Neuronal stem cell (in vitro differentiated cells): ENCODE measurements at regions not wholly inside any gene's neighbourhood (a gene's known extent, or its start where the extent isn't known, plus 50 kb on each side); places are given as distances from the start of the nearest gene placed in this dataset.
"Not testable (repeated sequence)": the region's sequence is repeated elsewhere in the genome, so short reads cannot be mapped to it uniquely, and the experiment has no call there.

Source experiments
- DNase-seq: peaks from one replicate; pipeline ENCODE4 v3.0.0-alpha.2; 2013; ENCODE audit warnings: low spot score
- H2AFZ ChIP-seq: one replicate; pipeline ENCODE4 v1.6.1; 2013; ENCODE audit warnings: mild to moderate bottlenecking, low read length, inconsistent platforms
- H2AK5ac ChIP-seq: 2 replicates; pipeline ENCODE4 v1.6.1; 2013; ENCODE audit warnings: low read depth, mild to moderate bottlenecking, inconsistent platforms, low read length, moderate library complexity, mixed read lengths
- H2BK120ac ChIP-seq: 2 replicates; pipeline ENCODE4 v1.6.1; 2013; ENCODE audit warnings: low read depth, mild to moderate bottlenecking, inconsistent platforms, low read length, moderate library complexity, mixed read lengths
- H2BK12ac ChIP-seq: one replicate; pipeline ENCODE4 v1.6.1; 2013; ENCODE audit warnings: low read length, inconsistent platforms
- H2BK15ac ChIP-seq: 2 replicates; pipeline ENCODE4 v1.6.1; 2013; ENCODE audit warnings: mild to moderate bottlenecking, low read length, inconsistent platforms, mixed read lengths
- H2BK5ac ChIP-seq: one replicate; pipeline ENCODE4 v1.6.1; 2013; ENCODE audit warnings: inconsistent platforms, mild to moderate bottlenecking, low read length, moderate library complexity
- H3K14ac ChIP-seq: one replicate; pipeline ENCODE4 v1.6.1; 2013; ENCODE audit warnings: low read length, inconsistent platforms
- H3K18ac ChIP-seq: 2 replicates; pipeline ENCODE4 v1.6.1; 2013; ENCODE audit warnings: low read length, inconsistent platforms
- H3K23ac ChIP-seq: 2 replicates; pipeline ENCODE4 v1.6.1; 2013; ENCODE audit warnings: low read depth, mild to moderate bottlenecking, mixed read lengths, low read length, inconsistent platforms; ENCODE audit not compliant: poor library complexity
- H3K27ac ChIP-seq: replicated peaks from 3 replicates; pipeline ENCODE4 v1.5.1; 2013; ENCODE audit warnings: low read length, inconsistent platforms
- H3K27me3 ChIP-seq, 3 experiments: 2 replicates each; pipeline ENCODE4 v1.6.1; 2013; ENCODE audit warnings: low read length in 3 of 3, mild to moderate bottlenecking in 2 of 3, inconsistent platforms in 1 of 3, low read depth in 1 of 3, mixed read lengths in 1 of 3, moderate library complexity in 1 of 3; ENCODE audit not compliant: control insufficient read depth in 3 of 3, insufficient read depth in 3 of 3
- H3K36me3 ChIP-seq, 2 donors: replicated peaks in 1 of 2; 2 replicates each; pipeline ENCODE4 v1.6.1; 2013; ENCODE audit warnings: low read length in 2 of 2; ENCODE audit not compliant: control insufficient read depth in 2 of 2, insufficient read depth in 2 of 2
- H3K4ac ChIP-seq: 2 replicates; pipeline ENCODE4 v1.6.1; 2013; ENCODE audit warnings: inconsistent platforms, mild to moderate bottlenecking, low read length, moderate library complexity
- H3K4me1 ChIP-seq, 2 donors: 1 replicate in 1 of 2; 2 replicates in 1 of 2; pipeline ENCODE4 v1.6.1; 2013; ENCODE audit warnings: low read length in 2 of 2, low read depth in 1 of 2; ENCODE audit not compliant: control insufficient read depth in 2 of 2, insufficient read depth in 1 of 2
- H3K4me2 ChIP-seq: one replicate; pipeline ENCODE4 v1.6.1; 2013; ENCODE audit warnings: mild to moderate bottlenecking, low read length, inconsistent platforms; ENCODE audit not compliant: insufficient read depth, poor library complexity, severe bottlenecking
- H3K4me3 ChIP-seq, 2 donors: 2 replicates each; pipeline ENCODE4 v1.5.1; 2013; ENCODE audit warnings: low read length in 2 of 2, mild to moderate bottlenecking in 2 of 2, inconsistent platforms in 1 of 2, moderate library complexity in 1 of 2
- H3K79me1 ChIP-seq: one replicate; pipeline ENCODE4 v1.6.1; 2013; ENCODE audit warnings: low read depth, mild to moderate bottlenecking, inconsistent platforms, low read length, moderate library complexity
- H3K9ac ChIP-seq: one replicate; pipeline ENCODE4 v1.6.1; 2013; ENCODE audit warnings: mild to moderate bottlenecking, low read depth, low read length, inconsistent platforms; ENCODE audit not compliant: poor library complexity
- H3K9me3 ChIP-seq, 2 donors: replicated peaks in 1 of 2; 2 replicates each; pipeline versions ENCODE3 to v1.6.1; 2013; ENCODE audit warnings: low read length in 2 of 2, mild to moderate bottlenecking in 2 of 2, inconsistent platforms in 1 of 2, low read depth in 1 of 2, mixed read lengths in 1 of 2, moderate library complexity in 1 of 2; ENCODE audit not compliant: control insufficient read depth in 2 of 2, insufficient read depth in 1 of 2
- H4K8ac ChIP-seq: one replicate; pipeline ENCODE4 v1.6.1; 2013; ENCODE audit warnings: low read depth, mild to moderate bottlenecking, inconsistent platforms, low read length, moderate library complexity
- H4K91ac ChIP-seq: one replicate; pipeline ENCODE4 v1.6.1; 2013; ENCODE audit warnings: low read length, low read depth, mild to moderate bottlenecking, inconsistent platforms; ENCODE audit not compliant: poor library complexity
- WGBS, 2 donors: extraction: QIAGEN DNeasy Blood & Tissue Kit; methylation state at CpG; one replicate each; pipeline ENCODE4 v1.1.7; 2013; ENCODE audit warnings: missing lambda C conversion rate in 2 of 2, mixed read lengths in 1 of 2; ENCODE audit not compliant: insufficient read length in 2 of 2, insufficient replicate concordance in 1 of 2; ENCODE audit errors: extremely low coverage in 2 of 2; 5-methylcytosine and 5-hydroxymethylcytosine counted together

- not testable (repeated sequence) for H2AK5ac ChIP-seq, H3K23ac ChIP-seq, H3K9ac ChIP-seq, H3K14ac ChIP-seq, H3K4ac ChIP-seq, H3K4me1 ChIP-seq, DNase-seq, H2BK12ac ChIP-seq, H4K91ac ChIP-seq, H3K4me2 ChIP-seq, H2AFZ ChIP-seq, H2BK120ac ChIP-seq, H3K79me1 ChIP-seq, H4K8ac ChIP-seq, H3K18ac ChIP-seq, H3K27me3 ChIP-seq, H3K36me3 ChIP-seq, H3K4me3 ChIP-seq, H2BK15ac ChIP-seq, H3K9me3 ChIP-seq, H3K27ac ChIP-seq, H2BK5ac ChIP-seq
- no CpG with 5 or more reads among the region's 12 CpGs for WGBS, 2 donors
These were observed 276.6 kb downstream of the SPATA31A1 start for GRCh38 chr9:39632071-39632470.

GRCh38 chr9:39649029-39649428, 293.6 kb downstream of the SPATA31A1 start:
- H3K27ac ChIP-seq, H3K9ac ChIP-seq, H3K23ac ChIP-seq, H2BK12ac ChIP-seq, H3K4ac ChIP-seq, H4K8ac ChIP-seq, H2BK120ac ChIP-seq, H2AFZ ChIP-seq, H3K9me3 ChIP-seq, H3K14ac ChIP-seq, H3K18ac ChIP-seq, H3K36me3 ChIP-seq, H3K4me1 ChIP-seq, H3K4me2 ChIP-seq, H3K4me3 ChIP-seq, DNase-seq, H3K27me3 ChIP-seq, H2BK5ac ChIP-seq, H2BK15ac ChIP-seq, H4K91ac ChIP-seq, H3K79me1 ChIP-seq, H2AK5ac ChIP-seq: not testable (repeated sequence)

GRCh38 chr9:39656960-39657603, 301.6 kb downstream of the SPATA31A1 start:
- no CpG with 5 or more reads among the region's 4 CpGs for WGBS, 2 donors
- H2AK5ac ChIP-seq, H3K4me2 ChIP-seq, H4K8ac ChIP-seq, H2BK15ac ChIP-seq, H3K14ac ChIP-seq, H3K23ac ChIP-seq, H2BK12ac ChIP-seq, DNase-seq, H3K36me3 ChIP-seq, H3K4ac ChIP-seq, H3K4me3 ChIP-seq, H3K18ac ChIP-seq, H3K4me1 ChIP-seq, H4K91ac ChIP-seq, H3K9me3 ChIP-seq, H2AFZ ChIP-seq, H3K79me1 ChIP-seq, H2BK120ac ChIP-seq, H3K9ac ChIP-seq, H3K27ac ChIP-seq, H2BK5ac ChIP-seq, H3K27me3 ChIP-seq: not testable (repeated sequence)

- H3K4ac ChIP-seq, H2BK15ac ChIP-seq, H3K18ac ChIP-seq, H2BK5ac ChIP-seq, H3K27ac ChIP-seq, H4K8ac ChIP-seq, H3K36me3 ChIP-seq, H3K14ac ChIP-seq, H3K4me1 ChIP-seq, H3K23ac ChIP-seq, DNase-seq, H2BK120ac ChIP-seq, H3K9ac ChIP-seq, H3K4me2 ChIP-seq, H2AK5ac ChIP-seq, H3K4me3 ChIP-seq, H2BK12ac ChIP-seq, H3K27me3 ChIP-seq, H3K79me1 ChIP-seq, H2AFZ ChIP-seq, H4K91ac ChIP-seq, H3K9me3 ChIP-seq: not testable (repeated sequence)
- WGBS, 2 donors: no CpG with 5 or more reads among the region's 8 CpGs
These were observed 307.6 kb downstream of the SPATA31A1 start for GRCh38 chr9:39663020-39663419.
